GM23338 (cell line): ENCODE measurements at regions not wholly inside any gene's neighbourhood (a gene's known extent, or its start where the extent isn't known, plus 50 kb on each side); places are given as distances from the start of the nearest gene placed in this dataset.

ENCODE experiments used
- CREB1 ChIP-seq: fragments of 250-450 bp; sonication (Bioruptor Pico); IDR thresholded peaks from 2 replicates; pipeline ENCODE4 v1.5.0; 2020; ENCODE audit warnings: low read depth, mild to moderate bottlenecking, moderate library complexity
- CTCF ChIP-seq, 2 experiments: fragments of 200-600 bp in 1 of 2; sonication (generic) in 1 of 2; conservative IDR thresholded peaks; 2 replicates each; pipeline versions ENCODE4 v1.5.1 to v1.6.1; 2016 to 2017; ENCODE audit warnings: antibody characterized with exemption in 2 of 2, low read depth in 2 of 2, mild to moderate bottlenecking in 2 of 2, moderate library complexity in 1 of 2
- ETS1 ChIP-seq: IDR thresholded peaks from 2 replicates; pipeline ENCODE4 v1.6.1; 2016; ENCODE audit warnings: antibody characterized with exemption
- EZH2 ChIP-seq: fragments of 200-600 bp; sonication (generic); IDR thresholded peaks from one replicate; pipeline ENCODE4 v1.8.0; 2017; ENCODE audit warnings: antibody characterized with exemption, mild to moderate bottlenecking, low read depth; ENCODE audit not compliant: unreplicated experiment
- EZH2phosphoT487 ChIP-seq: fragments of 200-600 bp; sonication (generic); IDR thresholded peaks from one replicate; pipeline ENCODE4 v1.8.1; 2018; ENCODE audit warnings: antibody characterized with exemption; ENCODE audit not compliant: unreplicated experiment
- NANOG ChIP-seq: IDR thresholded peaks from 2 replicates; pipeline ENCODE4 v1.6.1; 2016; ENCODE audit warnings: antibody characterized with exemption, borderline replicate concordance
- POLR2AphosphoS5 ChIP-seq: IDR thresholded peaks from 2 replicates; pipeline ENCODE4 v1.6.1; 2016; ENCODE audit warnings: antibody characterized with exemption, low read depth
- REST ChIP-seq: IDR thresholded peaks from one replicate; pipeline ENCODE4 v1.6.1; 2018; ENCODE audit warnings: antibody characterized with exemption; ENCODE audit not compliant: unreplicated experiment
- STAT1 ChIP-seq: IDR thresholded peaks from one replicate; pipeline ENCODE4 v1.6.1; 2016; ENCODE audit warnings: antibody characterized with exemption; ENCODE audit not compliant: unreplicated experiment
- ZNF331 ChIP-seq: fragments of 250-450 bp; sonication (Bioruptor Pico); IDR thresholded peaks from 2 replicates; pipeline ENCODE4 v1.5.0; 2020; ENCODE audit warnings: low read depth, mild to moderate bottlenecking, moderate library complexity

- TF ChIP-seq EZH2 = no peak
- no peak for TF ChIP-seq CREB1
- no peak for TF ChIP-seq CTCF (conservative IDR thresholded peaks at IDR 0.05; ENCODE audit: low read depth in 2 of 2)
- TF ChIP-seq REST = no peak
- no peak for TF ChIP-seq ETS1
- no peak for TF ChIP-seq POLR2AphosphoS5
- no peak for TF ChIP-seq ZNF331
- TF ChIP-seq EZH2phosphoT487 = no peak
- TF ChIP-seq NANOG = no peak
- TF ChIP-seq STAT1 = no peak
Measured at GRCh38 chr7:25622695-25623094, 394.4 kb upstream of the NPVF start.
